GM18517 (cell line): ENCODE measurements at regions not wholly inside any gene's neighbourhood (a gene's known extent, or its start where the extent isn't known, plus 50 kb on each side); places are given as distances from the start of the nearest gene placed in this dataset.

Experiments used
- ATAC-seq: cut with Tn5 transposase; IDR thresholded peaks from one replicate; pipeline ENCODE4 v1.9.1; 2021; ENCODE audit warnings: mild to moderate bottlenecking, moderate library complexity; ENCODE audit not compliant: unreplicated experiment

DNA sequence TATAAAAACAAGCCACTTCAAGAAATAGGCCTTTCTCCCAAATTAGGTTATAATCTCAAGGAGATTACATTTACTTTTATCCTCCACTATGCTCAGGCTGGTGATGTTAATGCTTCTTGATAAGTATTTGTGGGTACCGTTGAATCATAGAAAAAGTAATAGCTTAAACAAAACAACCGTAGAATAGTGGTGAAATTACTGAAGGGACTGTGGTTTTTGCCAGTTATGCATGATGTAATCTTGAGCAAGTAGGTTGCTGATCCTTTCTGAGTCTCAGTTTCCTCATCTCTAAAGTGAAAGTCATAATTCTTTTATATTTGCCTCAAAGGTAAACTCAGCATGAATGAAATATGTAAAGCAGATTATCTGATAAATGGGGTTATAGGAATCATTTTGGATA, 187.3 kb upstream of the JAG1 start:
- ATAC-seq = no peak

- no peak for ATAC-seq
Measured at GRCh38 chr20:10861619-10862018, 187.8 kb upstream of the JAG1 start.

DNA sequence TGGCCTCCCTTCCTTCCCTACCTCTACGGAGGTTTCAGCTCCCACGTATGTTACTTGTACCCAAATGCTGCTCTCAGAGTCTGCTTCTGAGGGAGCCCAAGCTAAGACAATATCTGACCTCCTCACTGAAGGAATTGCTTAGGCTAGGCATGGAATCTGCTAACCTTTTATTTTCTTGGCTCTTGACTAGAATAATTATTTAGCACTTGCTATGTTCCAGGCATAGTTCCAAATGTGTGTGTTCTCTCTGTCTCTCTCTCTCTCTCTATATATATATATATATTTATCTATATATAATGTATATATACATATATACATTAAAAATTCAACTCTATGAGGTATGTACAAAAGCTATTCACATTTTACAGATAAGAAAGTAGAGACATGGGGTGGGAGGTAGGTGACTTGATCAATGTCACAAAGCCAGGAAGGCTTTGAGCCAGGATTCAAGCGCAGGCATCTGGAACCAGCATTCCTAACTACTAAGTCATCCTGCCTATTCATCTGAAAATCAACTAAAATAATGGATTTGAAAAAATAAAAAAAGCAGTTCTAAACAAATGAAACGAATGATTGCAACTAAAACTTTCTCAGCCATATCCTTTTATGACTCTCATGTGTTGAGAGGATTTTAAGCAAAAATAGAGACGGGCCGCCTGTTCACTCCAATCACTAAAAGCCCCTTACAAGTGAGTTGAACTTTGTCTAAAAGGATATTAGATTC, 189.7 kb upstream of the JAG1 start:
- no peak for ATAC-seq

GRCh38 chr20:10864076-10864672, 190.4 kb upstream of the JAG1 start:
- no peak for ATAC-seq

DNA sequence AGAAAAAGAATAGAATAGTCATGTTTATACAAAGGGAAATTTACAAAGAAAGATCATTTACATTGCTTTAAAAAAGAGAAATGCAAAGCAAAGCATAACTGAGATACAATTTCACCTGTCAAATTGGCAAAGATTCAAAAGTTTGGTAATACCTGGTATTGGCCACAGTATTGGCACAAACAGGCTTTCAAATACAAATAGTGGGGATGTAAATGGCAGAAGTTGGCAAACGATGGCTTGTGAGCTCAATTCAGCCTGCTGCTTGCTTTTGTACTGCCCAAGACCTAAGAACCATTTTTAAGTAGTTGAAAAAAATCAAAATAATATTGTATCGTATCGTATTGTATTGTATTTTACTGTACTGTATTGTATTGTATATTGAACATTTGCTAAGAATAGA, 194.5 kb upstream of the JAG1 start:
- no peak for ATAC-seq

DNA sequence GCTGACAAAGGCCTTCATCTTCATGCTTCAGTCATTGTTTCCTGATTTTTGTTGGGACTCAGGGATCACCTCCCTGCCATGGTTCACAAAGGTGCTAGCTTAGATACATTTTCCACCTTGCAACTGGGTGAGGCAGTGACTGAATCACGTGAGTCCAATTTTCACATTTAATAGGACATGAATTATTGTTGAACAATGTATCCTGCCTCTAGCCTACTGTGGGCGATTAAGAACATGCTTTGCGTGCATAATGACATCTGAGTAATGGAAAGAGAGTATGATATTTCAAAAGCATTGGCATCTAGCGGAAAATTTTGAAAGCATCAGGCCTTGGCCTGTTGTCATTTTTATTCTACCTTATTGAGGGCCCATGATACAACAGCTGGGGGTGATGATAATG, 199.2 kb upstream of the JAG1 start:
- no peak for ATAC-seq

DNA sequence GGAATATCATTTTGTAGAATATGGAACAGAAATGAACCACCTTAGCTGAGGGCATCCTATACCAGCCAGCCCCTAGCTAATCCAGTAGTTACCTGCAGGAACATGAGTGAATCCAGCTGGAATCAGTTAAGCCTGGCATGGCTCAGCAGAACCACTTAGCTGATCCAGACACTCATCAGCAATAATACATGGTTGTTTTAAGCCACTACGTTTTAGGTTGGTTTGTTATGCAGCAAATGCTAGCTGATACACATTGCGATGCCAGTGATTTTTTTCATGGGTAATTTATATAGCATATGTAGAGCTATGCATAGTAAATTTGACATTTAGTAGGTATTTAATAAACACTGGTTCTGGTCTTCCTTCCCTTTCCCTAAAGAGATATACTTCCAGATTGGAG, 201.9 kb upstream of the JAG1 start:
- no peak for ATAC-seq

GRCh38 chr20:10876558-10876957, 202.8 kb upstream of the JAG1 start:
- no peak for ATAC-seq

- no peak for ATAC-seq
Measured at GRCh38 chr20:10877342-10877741, 203.5 kb upstream of the JAG1 start.

DNA sequence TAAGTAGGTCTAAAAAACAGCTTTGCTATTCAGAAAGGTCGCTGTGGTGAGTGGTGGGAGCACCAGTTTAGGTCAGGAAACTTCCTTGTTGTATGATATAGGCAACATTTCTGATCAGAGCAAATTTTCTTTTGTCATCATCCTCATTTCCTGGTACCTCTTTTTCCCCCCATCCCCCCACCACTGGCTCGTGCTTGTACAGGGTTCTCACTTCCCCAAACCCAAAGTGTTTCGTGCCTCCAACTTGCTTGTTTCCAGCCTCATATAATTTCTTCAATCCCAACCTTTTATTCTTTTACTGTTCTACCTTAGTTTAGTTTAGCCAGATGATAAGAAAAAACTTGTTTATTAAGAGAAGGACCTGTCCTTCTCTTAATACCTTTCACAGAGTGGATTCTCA, 209.4 kb upstream of the JAG1 start:
- ATAC-seq = no peak

GRCh38 chr20:10893321-10893720, 219.5 kb upstream of the JAG1 start:
- no peak for ATAC-seq

DNA sequence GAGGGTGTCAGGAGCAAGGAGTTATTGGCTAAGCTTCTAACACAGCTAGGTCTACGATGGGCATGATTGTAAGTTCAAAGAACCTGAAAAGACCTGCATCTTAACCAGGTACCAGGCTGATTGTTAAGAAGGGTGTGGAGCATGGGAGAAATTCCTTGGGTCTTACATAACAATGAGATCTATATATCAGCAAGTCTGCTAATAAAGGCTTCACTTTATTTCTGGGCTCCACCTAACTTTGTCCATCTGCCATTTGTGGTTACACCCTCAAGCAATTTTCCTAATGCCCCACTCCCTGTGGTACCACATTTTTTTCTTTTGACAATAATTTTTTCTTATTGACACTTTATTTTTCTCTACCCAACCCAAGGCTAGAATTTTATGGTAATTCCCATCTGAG, 223.5 kb upstream of the JAG1 start:
- ATAC-seq = no peak

DNA sequence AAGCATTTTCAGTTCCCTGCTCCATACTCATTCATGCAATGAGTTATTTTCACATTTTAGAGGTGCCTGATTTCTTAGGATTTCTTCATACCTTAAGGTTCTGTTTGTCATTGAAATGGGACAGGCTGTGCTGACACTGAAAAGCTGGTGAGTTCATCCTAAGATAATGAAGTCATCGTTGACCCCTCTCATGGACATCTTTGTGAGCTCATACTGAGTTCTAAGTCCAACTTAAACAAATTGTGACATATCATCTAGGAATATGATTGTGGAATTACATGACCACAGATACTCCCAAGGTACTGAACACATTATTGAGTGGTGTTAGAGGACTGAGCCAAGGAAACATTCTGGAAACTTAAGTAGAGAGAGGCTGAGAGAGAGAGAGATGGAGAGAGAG, 224.8 kb upstream of the JAG1 start:
- ATAC-seq = no peak

DNA sequence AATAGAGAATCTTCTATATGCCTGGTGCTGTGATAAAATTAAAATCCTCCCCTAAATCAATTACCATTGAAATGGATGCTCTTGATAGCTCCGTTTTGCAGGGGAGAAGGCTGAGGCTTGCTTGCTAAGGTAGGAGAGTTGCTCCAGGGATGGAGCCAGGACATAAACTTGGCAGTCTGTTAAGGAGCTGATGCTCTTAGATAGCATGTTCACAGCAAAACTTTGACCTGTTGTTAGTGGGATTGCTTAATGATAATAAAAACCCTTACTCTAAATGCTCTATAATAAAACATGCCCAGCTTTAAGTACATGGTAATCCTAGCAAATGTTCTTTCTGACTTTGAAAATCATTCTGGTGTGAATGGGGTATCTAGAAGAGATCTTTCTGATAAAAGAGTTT, 228.4 kb upstream of the JAG1 start:
- ATAC-seq = no peak

- ATAC-seq = no peak
Measured at GRCh38 chr20:10902576-10903282, 228.9 kb upstream of the JAG1 start.

DNA sequence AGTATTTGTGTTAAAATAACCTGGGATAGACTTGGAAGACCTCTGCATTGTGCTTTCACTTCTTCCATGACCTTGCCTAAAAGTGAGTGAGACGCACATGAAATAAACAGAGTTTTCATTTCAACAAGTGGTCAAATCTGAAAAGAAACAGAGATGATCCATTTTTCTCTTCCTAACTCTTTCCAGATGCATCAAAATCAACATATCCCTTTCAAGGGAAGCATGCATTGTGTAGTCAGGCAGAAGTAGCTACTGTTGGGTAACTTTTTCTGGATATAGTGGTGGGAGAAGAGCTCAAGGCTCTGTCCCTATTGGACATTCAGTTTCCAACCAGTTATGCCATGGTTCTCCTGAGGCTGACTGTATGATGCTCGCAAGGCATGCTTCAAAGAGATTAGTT, 233.0 kb upstream of the JAG1 start:
- no peak for ATAC-seq

- no peak for ATAC-seq
Measured at GRCh38 chr20:10909803-10910202, 236.0 kb upstream of the JAG1 start.

- ATAC-seq = no peak
Measured at GRCh38 chr20:10910535-10911178, 236.9 kb upstream of the JAG1 start.

DNA sequence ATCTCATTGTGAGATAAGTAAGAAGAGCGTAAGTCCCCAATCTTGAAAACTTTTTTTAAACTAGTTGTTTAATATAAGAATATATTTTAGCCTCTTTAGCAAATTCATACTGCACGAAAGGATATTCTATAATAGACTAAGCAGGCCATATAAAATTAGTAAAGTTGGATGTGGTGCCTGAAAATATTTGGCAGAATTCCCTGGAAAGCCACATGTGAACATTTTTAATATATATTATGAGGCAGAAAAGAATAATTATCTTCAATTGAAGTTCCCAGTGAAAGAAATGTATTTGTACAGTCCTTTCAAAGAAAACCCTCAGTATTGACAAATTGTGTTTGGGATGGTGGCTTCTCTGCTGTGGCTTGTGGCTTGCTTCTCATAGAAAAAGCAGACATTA, 237.5 kb upstream of the JAG1 start:
- ATAC-seq = no peak

GRCh38 chr20:10915815-10916214, 242.0 kb upstream of the JAG1 start:
- ATAC-seq = no peak

DNA sequence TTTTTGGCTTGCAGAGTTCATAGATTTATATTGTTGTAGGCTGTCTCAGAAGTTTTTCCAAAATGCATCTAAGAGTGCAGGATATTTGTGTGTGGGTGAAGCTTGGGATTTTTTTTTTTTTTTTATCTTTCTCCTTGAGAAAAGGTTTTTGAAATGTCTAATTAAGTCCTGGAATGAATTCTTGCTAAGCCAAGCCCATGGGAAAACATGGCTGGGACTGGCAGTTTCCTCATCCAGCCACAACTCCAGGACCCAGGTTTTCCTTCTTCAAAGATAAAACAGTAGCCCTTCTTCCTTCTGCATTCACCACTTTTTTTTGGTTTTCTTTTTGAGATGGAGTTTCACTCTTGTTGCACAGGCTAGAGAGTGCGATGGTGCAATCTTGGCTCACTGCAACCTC, 242.5 kb upstream of the JAG1 start:
- ATAC-seq = no peak

DNA sequence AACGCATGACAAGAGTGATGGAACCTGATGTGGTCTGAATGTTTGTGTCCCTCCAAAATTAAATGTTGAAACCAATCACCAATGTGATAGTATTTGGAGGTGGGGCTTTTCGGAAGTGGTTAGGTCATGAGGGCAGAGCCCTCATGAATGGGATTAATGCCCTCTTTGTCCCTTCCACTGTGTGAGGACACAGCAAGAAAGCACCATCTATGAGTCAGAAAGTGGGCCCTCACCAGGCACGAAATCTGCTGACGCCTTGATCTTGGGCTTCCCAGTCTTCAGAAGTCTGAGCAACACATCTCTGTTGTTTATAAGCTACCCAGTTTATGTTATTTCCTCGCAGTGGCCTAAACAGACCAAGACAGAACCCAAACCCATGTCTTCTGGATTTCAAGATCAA, 244.0 kb upstream of the JAG1 start:
- ATAC-seq = no peak
